HG03045 (cell line): ENCODE measurements at regions not wholly inside any gene's neighbourhood (a gene's known extent, or its start where the extent isn't known, plus 50 kb on each side); places are given as distances from the start of the nearest gene placed in this dataset.

Experiments
- ATAC-seq: cut with Tn5 transposase; IDR thresholded peaks from one replicate; pipeline ENCODE4 v1.9.1; 2021; ENCODE audit warnings: mild to moderate bottlenecking, moderate library complexity; ENCODE audit not compliant: unreplicated experiment

- no peak for ATAC-seq
Measured at GRCh38 chr6:9627916-9628315, 787.0 kb downstream of the TFAP2A start.

GRCh38 chr6:9623985-9624384, 790.9 kb downstream of the TFAP2A start:
- ATAC-seq: no peak

- ATAC-seq: no peak
Measured at GRCh38 chr6:9623228-9623832, 791.5 kb downstream of the TFAP2A start.

GRCh38 chr6:9621276-9621675, 793.6 kb downstream of the TFAP2A start:
- no peak for ATAC-seq

- ATAC-seq: no peak
Measured at GRCh38 chr6:9620687-9621086, 794.2 kb downstream of the TFAP2A start.

- no peak for ATAC-seq
Measured at GRCh38 chr6:9620263-9620662, 794.6 kb downstream of the TFAP2A start.

GRCh38 chr6:9614778-9615177, 800.1 kb downstream of the TFAP2A start:
- ATAC-seq: no peak

GRCh38 chr6:9612489-9612888, 802.4 kb downstream of the TFAP2A start:
- no peak for ATAC-seq

GRCh38 chr6:9610620-9611415, 804.1 kb downstream of the TFAP2A start:
- no peak for ATAC-seq

GRCh38 chr6:9606435-9607134, 808.3 kb downstream of the TFAP2A start:
- no peak for ATAC-seq

GRCh38 chr6:9594746-9595145, 820.1 kb downstream of the TFAP2A start:
- ATAC-seq: no peak

GRCh38 chr6:9593554-9593953, 821.3 kb downstream of the TFAP2A start:
- no peak for ATAC-seq

GRCh38 chr6:9583753-9584352, 831.0 kb downstream of the TFAP2A start:
- ATAC-seq: no peak

GRCh38 chr6:9581155-9581554, 833.7 kb downstream of the TFAP2A start:
- no peak for ATAC-seq

- ATAC-seq: no peak
Measured at GRCh38 chr6:9576521-9576920, 838.4 kb downstream of the TFAP2A start.

GRCh38 chr6:9566096-9566495, 848.8 kb downstream of the TFAP2A start:
- no peak for ATAC-seq

- no peak for ATAC-seq
Measured at GRCh38 chr6:9564021-9564420, 850.9 kb downstream of the TFAP2A start.

- no peak for ATAC-seq
Measured at GRCh38 chr6:9563568-9563967, 851.3 kb downstream of the TFAP2A start.

- ATAC-seq: no peak
Measured at GRCh38 chr6:9554806-9555205, 860.1 kb downstream of the TFAP2A start.

- no peak for ATAC-seq
Measured at GRCh38 chr6:9554323-9554722, 860.6 kb downstream of the TFAP2A start.

GRCh38 chr6:9553002-9553401, 861.9 kb downstream of the TFAP2A start:
- no peak for ATAC-seq

- no peak for ATAC-seq
Measured at GRCh38 chr6:9543649-9544048, 871.2 kb downstream of the TFAP2A start.
